GM18519 (cell line): ENCODE measurements at regions not wholly inside any gene's neighbourhood (a gene's known extent, or its start where the extent isn't known, plus 50 kb on each side); places are given as distances from the start of the nearest gene placed in this dataset.
"Not testable (repeated sequence)": the region's sequence is repeated elsewhere in the genome, so short reads cannot be mapped to it uniquely, and the experiment has no call there.

Source experiments
- ATAC-seq: cut with Tn5 transposase; IDR thresholded peaks from one replicate; pipeline ENCODE4 v1.9.1; 2021; ENCODE audit warnings: mild to moderate bottlenecking, moderate library complexity; ENCODE audit not compliant: unreplicated experiment, low FRiP score

GRCh38 chr3:145709779-145710178, 451.2 kb downstream of the PLOD2 start:
- ATAC-seq, result not testable (repeated sequence)

GRCh38 chr3:145716519-145716918, 444.5 kb downstream of the PLOD2 start:
- no peak for ATAC-seq

- ATAC-seq, result no peak
Observed at GRCh38 chr3:145719114-145719513, 441.9 kb downstream of the PLOD2 start.

- no peak for ATAC-seq
Observed at GRCh38 chr3:145721273-145721805, 439.6 kb downstream of the PLOD2 start.

GRCh38 chr3:145721815-145722214, 439.2 kb downstream of the PLOD2 start:
- ATAC-seq, result no peak

- ATAC-seq, result no peak
Observed at GRCh38 chr3:145727476-145727875, 433.5 kb downstream of the PLOD2 start.

GRCh38 chr3:145735631-145736030, 425.4 kb downstream of the PLOD2 start:
- ATAC-seq, result no peak

GRCh38 chr3:145737952-145738351, 423.0 kb downstream of the PLOD2 start:
- ATAC-seq, result no peak

GRCh38 chr3:145739926-145740325, 421.1 kb downstream of the PLOD2 start:
- no peak for ATAC-seq

GRCh38 chr3:145750657-145751056, 410.3 kb downstream of the PLOD2 start:
- no peak for ATAC-seq

GRCh38 chr3:145752576-145752975, 408.4 kb downstream of the PLOD2 start:
- ATAC-seq, result no peak

GRCh38 chr3:145754605-145755289, 406.2 kb downstream of the PLOD2 start:
- ATAC-seq, result no peak

GRCh38 chr3:145760036-145760435, 400.9 kb downstream of the PLOD2 start:
- ATAC-seq, result no peak

GRCh38 chr3:145767909-145768308, 393.1 kb downstream of the PLOD2 start:
- ATAC-seq, result no peak

GRCh38 chr3:145776782-145777408, 384.1 kb downstream of the PLOD2 start:
- ATAC-seq, result no peak

- no peak for ATAC-seq
Observed at GRCh38 chr3:145780301-145780700, 380.7 kb downstream of the PLOD2 start.

- ATAC-seq, result no peak
Observed at GRCh38 chr3:145785668-145786067, 375.3 kb downstream of the PLOD2 start.

GRCh38 chr3:145798007-145798406, 363.0 kb downstream of the PLOD2 start:
- no peak for ATAC-seq

GRCh38 chr3:145798696-145799537, 362.1 kb downstream of the PLOD2 start:
- ATAC-seq, result no peak

GRCh38 chr3:145801696-145802095, 359.3 kb downstream of the PLOD2 start:
- ATAC-seq, result no peak

- no peak for ATAC-seq
Observed at GRCh38 chr3:145807990-145808389, 353.0 kb downstream of the PLOD2 start.
